Astrocyte (in vitro differentiated cells and primary cell): ENCODE measurements at regions not wholly inside any gene's neighbourhood (a gene's known extent, or its start where the extent isn't known, plus 50 kb on each side); places are given as distances from the start of the nearest gene placed in this dataset.

Source experiments
- EZH2 ChIP-seq: IDR thresholded peaks from 2 replicates; pipeline ENCODE4 v1.6.1; 2012; ENCODE audit warnings: mild to moderate bottlenecking, low read length, inconsistent platforms; ENCODE audit not compliant: insufficient read depth
- TF ChIP-seq, protein P1 (sequence below): IDR thresholded peaks from 2 replicates; pipeline ENCODE4 v1.5.1; 2011; ENCODE audit warnings: low read depth, mild to moderate bottlenecking, inconsistent platforms, low read length, moderate library complexity; ENCODE audit not compliant: insufficient read depth

DNA sequence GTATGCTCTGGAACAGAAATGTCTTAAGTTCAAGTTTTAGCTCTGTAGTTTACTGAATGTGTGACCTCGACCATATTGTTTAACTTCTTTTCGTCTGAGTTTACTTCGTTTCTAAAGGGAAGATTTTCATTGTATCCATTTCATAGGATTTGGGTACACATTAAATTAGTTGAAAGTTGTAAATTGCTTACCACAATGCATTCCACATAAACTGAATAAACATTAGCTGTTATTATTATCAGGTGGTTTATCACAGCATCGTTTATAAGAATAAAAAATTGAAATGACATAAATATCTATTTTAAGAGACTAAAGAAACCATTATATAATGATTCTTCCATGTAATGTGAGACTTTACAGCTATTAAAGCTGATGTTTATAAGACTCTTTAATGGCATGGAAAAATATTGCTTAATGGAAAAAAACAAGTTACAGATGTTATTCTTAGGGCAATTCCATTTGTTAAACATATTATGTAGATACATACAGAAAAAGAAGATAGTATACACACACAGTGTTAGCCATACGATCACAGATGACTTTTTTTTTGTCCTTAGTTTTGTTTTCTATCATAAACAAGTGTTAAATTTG, 342.3 kb upstream of the SGO1 start:
- TF ChIP-seq, protein P1, sequence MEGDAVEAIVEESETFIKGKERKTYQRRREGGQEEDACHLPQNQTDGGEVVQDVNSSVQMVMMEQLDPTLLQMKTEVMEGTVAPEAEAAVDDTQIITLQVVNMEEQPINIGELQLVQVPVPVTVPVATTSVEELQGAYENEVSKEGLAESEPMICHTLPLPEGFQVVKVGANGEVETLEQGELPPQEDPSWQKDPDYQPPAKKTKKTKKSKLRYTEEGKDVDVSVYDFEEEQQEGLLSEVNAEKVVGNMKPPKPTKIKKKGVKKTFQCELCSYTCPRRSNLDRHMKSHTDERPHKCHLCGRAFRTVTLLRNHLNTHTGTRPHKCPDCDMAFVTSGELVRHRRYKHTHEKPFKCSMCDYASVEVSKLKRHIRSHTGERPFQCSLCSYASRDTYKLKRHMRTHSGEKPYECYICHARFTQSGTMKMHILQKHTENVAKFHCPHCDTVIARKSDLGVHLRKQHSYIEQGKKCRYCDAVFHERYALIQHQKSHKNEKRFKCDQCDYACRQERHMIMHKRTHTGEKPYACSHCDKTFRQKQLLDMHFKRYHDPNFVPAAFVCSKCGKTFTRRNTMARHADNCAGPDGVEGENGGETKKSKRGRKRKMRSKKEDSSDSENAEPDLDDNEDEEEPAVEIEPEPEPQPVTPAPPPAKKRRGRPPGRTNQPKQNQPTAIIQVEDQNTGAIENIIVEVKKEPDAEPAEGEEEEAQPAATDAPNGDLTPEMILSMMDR = no peak
- TF ChIP-seq EZH2 = no peak
